NCI-H774 (cell line): ENCODE measurements at regions not wholly inside any gene's neighbourhood (a gene's known extent, or its start where the extent isn't known, plus 50 kb on each side); places are given as distances from the start of the nearest gene placed in this dataset.
"Not testable (repeated sequence)": the region's sequence is repeated elsewhere in the genome, so short reads cannot be mapped to it uniquely, and the experiment has no call there.

ENCODE experiments used
- DNase-seq: peaks from one replicate; lab custom pipeline; 2025; lab: John Stamatoyannopoulos, UW

- no peak for DNase-seq
These were observed 206.0 kb downstream of the CYRIA start for GRCh38 chr2:16459606-16460005.

DNA sequence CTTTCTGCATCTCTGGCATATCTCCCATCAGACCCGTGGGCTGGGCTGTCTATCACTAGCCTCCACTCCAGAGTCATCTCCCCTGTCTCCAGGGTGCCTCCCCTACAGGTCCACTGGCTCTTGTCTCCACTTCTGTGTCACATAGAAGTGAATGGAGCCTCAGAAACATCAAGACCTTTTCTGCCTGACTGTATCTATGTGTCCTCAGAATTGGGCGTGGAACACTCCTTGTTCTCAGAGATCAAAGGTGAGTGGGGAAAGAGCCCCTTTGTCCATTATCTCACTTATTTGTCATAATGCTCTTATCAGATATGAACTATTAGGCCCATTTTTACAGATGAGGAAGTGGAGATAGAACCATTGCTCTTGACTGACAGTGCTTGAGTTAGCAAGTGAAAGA lies 211.0 kb downstream of the CYRIA start:
- DNase-seq, result no peak

GRCh38 chr2:16452123-16452522 lies 213.5 kb downstream of the CYRIA start:
- no peak for DNase-seq

DNA sequence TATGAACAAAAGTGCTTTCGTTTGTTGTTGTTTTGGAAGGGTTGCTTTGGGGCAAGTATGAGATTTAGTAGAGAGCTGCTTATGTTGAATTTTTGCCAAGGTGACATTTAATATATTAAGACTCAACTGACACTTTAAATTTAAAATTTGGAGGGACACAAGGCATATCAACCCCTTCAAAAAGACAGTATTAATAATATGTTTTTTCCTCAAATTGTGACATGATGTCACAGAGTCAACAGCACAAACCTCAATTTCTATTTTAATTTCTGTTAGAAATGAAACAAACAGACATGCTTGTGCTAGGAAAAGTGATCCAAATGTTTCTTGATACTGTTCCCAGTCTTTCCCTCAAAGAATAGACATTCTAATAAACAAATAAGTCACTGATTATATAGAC lies 218.9 kb downstream of the CYRIA start:
- no peak for DNase-seq

GRCh38 chr2:16442971-16443370 lies 222.7 kb downstream of the CYRIA start:
- DNase-seq, result no peak

DNA sequence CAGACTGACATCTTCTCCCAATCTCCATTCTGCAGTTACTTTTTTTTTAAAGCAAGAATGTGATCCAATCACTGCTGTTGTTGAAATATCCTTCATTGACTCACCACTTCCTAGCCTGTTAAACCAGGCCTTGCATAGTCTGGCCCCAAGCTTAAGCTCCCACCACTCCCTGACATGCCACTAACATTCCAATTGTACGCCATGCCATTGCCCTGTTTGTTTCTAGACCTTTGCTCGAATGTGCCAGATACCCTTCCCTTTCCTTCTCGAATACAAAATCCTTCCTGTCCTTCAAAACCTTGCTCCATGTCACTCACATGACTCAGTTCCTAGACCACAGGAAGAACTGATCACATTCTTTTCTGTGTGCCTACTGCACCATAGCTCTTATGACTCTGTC lies 224.2 kb downstream of the CYRIA start:
- DNase-seq, result no peak

GRCh38 chr2:16440898-16441297 lies 224.7 kb downstream of the CYRIA start:
- DNase-seq, result no peak

- no peak for DNase-seq
These were observed 226.9 kb downstream of the CYRIA start for GRCh38 chr2:16438613-16439321.

DNA sequence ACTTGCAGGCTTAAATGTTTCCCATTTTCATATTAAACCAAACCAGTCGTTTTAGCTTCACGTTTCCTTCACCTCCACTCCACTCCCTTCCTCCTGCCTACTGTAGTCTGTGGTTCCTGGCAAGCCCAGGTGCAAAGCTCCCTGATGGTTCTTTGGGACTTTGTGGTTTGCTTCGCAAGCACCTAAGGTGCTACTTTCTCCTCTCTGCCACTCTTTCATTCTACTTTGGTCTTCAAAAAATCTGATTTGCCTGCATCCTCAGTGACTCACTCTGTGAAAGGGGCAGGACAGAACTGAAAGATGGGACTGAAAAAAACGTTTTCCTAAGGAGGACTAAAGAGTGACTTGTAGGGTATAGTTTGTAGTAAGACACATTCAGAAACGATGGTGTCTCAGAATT lies 228.4 kb downstream of the CYRIA start:
- DNase-seq, result no peak

- DNase-seq, result no peak
These were observed 231.2 kb downstream of the CYRIA start for GRCh38 chr2:16434393-16434792.

DNA sequence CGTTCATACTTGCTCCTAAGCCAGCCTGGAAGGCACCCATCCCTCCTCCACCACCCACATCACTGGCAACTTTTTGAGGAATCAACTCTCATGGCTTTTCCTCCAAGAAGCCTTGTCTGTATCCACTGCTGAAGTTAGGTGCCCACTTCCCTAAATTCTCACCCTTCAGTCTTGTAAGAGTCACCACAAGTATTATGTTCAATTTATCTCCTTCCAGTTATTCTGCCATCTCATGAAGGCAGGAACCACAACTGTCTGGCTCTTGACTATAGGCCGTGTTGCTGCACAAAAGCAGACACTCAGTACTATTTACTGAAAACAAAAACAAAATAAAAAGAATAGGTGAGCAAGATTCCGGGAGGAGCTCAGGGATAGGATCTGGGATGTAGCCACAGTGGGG lies 234.8 kb downstream of the CYRIA start:
- no peak for DNase-seq

GRCh38 chr2:16429431-16430145 lies 236.0 kb downstream of the CYRIA start:
- no peak for DNase-seq

GRCh38 chr2:16429002-16429401 lies 236.6 kb downstream of the CYRIA start:
- DNase-seq, result no peak

DNA sequence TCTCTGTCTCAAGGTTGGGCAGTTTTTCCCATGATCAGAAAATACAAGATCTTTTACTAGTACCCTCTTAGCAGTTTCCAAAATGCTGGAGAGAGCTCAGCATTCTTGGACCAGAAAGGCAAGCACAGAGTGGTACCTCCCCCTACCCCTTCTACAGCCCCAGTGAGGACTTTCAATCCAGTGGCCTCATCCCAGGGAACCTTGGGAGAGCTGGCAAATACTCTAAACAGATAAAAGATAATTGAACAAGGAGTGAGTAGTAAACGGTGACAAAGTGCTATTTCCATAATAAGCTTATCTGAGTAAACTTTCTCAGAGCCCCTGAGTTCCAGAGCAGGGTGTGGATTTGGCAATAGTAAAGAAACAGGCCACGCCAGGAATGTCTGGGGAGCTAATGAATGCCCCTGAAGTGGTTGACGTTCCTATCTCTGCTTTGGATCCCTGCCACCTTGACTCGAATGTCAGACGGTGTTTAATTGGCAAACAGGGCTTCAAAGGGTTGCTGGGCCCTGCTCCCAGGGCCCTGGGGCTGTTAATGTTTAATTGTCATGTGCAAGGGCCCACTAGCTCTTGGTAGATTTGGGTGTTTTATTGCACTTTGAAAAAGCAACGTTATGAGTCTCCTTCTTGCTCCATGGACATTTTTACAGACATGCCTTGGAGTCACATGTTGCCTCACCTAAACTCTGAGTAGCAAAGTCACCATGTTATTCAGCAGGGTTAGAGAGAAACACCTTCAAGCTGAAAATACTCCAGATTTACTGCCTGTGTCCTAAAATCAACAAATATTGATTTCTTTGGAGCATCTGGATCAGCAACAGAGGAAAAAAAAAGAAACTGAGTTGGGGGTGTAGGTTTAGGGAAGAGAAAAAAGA lies 239.9 kb downstream of the CYRIA start:
- DNase-seq, result no peak

GRCh38 chr2:16420421-16420820 lies 245.2 kb downstream of the CYRIA start:
- no peak for DNase-seq

GRCh38 chr2:16417726-16418125 lies 247.9 kb downstream of the CYRIA start:
- DNase-seq, result no peak

DNA sequence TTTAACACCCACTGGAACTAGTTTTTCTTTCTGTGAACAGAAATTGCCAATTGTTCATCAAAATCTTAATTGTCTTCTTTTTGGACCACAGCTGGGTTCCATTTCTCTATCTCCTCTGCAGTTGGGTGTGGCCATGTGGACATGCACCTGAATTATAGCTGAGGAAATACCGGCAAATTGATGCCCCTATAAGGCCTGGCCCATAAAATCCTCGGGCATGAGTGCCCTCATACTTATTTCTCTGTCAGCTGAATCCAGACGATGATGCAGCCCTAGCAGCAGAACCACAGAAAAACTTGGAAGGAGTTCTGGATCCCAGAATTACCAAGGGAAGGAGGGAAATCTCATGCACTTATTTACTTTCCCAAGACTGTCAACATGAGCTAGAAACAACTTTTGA lies 249.0 kb downstream of the CYRIA start:
- DNase-seq, result no peak

GRCh38 chr2:16415861-16416260 lies 249.8 kb downstream of the CYRIA start:
- DNase-seq, result not testable (repeated sequence)

DNA sequence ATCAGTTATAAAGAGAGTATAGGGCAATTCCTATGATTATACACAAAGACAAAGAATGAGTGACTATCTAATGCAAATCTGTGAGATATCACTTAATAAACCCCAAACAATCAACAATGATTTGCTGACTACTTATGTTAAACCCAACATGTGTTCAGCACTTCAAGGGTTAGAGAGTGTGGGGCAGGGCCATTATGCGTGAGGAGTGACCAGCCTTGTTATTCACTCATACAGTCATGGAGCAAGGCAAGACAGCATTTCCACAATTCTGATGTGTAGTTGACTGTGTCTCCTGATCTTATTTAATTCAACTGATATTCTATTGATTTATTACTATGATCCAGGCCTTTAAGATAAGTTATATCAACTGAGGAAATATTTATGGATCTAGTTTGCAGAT lies 251.7 kb downstream of the CYRIA start:
- no peak for DNase-seq

- no peak for DNase-seq
These were observed 252.3 kb downstream of the CYRIA start for GRCh38 chr2:16413285-16413684.

- DNase-seq, result no peak
These were observed 253.2 kb downstream of the CYRIA start for GRCh38 chr2:16412321-16413030.

DNA sequence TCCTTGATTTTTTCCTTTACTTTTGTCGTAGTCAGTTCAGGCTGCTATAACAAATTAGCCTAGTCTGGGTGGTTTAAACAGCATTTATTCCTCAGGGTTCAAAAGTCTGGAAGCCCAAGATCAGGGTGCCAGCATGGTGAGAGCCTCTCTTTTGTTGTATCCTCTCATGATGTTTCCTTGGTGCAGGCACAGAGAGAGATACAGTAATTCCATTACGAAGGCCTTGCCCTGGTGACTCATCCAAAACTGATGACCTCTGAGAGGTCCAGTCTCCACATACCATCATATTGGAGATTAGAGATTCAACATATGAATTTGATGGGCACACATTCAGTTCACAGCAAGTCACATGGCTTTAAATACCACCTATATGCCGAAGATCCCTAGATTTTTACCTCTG lies 253.8 kb downstream of the CYRIA start:
- DNase-seq, result no peak
